ENCODE measurements at regions not wholly inside any gene's neighbourhood (a gene's known extent, or its start where the extent isn't known, plus 50 kb on each side); places are given as distances from the start of the nearest gene placed in this dataset.

DNA sequence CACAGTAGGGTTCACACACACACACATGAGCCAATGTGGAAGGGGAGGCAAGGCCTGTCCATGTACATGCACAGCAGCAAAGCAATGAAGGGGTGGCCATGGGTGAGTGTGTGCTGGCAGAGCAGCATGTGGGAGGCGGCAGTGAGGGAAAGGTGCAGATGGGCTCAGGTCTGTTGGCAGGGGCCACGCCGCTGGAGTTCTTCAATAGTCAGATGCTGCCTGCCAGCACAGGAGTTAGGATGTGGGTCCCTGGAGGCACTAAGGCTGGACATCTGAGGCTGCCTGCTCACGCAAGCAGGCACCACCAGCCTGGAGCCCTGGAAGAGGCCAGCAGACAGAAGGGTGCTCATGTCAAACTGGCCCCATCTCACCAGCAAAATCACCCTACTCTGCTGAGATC, 1304.9 kb downstream of the DSC3 start:
- TF ChIP-seq, protein P1, sequence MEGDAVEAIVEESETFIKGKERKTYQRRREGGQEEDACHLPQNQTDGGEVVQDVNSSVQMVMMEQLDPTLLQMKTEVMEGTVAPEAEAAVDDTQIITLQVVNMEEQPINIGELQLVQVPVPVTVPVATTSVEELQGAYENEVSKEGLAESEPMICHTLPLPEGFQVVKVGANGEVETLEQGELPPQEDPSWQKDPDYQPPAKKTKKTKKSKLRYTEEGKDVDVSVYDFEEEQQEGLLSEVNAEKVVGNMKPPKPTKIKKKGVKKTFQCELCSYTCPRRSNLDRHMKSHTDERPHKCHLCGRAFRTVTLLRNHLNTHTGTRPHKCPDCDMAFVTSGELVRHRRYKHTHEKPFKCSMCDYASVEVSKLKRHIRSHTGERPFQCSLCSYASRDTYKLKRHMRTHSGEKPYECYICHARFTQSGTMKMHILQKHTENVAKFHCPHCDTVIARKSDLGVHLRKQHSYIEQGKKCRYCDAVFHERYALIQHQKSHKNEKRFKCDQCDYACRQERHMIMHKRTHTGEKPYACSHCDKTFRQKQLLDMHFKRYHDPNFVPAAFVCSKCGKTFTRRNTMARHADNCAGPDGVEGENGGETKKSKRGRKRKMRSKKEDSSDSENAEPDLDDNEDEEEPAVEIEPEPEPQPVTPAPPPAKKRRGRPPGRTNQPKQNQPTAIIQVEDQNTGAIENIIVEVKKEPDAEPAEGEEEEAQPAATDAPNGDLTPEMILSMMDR (IDR thresholded peaks at IDR 0.05): no peak
- TF ChIP-seq POLR2A (IDR thresholded peaks at IDR 0.05): no peak
